ENCODE measurements at regions not wholly inside any gene's neighbourhood (a gene's known extent, or its start where the extent isn't known, plus 50 kb on each side); places are given as distances from the start of the nearest gene placed in this dataset.

DNA sequence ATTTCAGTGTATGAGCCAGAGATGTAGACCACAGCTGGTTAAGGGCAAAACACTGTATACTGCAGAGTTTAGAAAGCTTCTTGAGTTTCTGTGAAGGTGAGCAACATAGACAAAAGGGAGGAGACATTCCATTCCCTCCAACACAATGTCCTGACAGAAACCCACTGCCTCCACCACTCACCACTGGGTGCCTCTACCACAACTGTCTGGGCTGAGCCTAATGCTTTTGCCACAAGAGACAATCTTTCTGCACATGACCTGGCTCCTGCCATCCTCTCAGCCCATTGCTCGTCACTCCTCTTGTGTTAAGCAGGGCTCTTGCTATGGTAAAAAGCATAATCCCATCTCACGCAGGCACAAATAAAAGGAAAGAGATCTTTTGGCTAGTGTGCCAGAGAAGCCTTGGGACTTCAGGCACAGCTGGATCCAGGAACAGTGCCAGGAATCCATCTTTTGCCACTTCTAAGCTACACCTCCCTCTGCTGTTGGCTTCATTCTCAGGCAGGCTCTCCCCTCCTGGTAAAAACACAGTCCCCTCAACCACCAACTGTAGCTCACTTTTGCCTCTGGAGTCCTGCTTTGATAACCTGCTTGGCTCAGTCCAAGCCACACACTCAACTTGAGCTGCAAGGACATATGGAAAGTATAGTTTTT, 140.6 kb upstream of the PRR20G start:
- H3K36me3 Mint-ChIP-seq, result no peaks in the 10 kb centered on the region
- H3K27ac Mint-ChIP-seq, result no peak overlapping the region
- H3K4me3 Mint-ChIP-seq, result no peak overlapping the region
- H3K9me3 Mint-ChIP-seq, result peaks cover 4% of the 10 kb centered on the region; the same call in 1 of the 2 replicates
- no peak for DNase-seq (ENCODE audit: low spot score)
- POLR2A ChIA-PET, result no interaction called here
- CTCF ChIA-PET, result interaction anchor here (0.6 to 1.3 kb wide), 10 partner anchors 23 to 124 kb away, joined by 3 to 9 read pairs (median 3); no protein-coding TSS in a partner anchor
- TF ChIP-seq GTF2I (CRISPR knock-in tag; conservative IDR thresholded peaks at IDR 0.05) (0 out of 2 replicates have a peak, but pooled peaks have one; percentile 70), MYBL2 (CRISPR knock-in tag; IDR thresholded peaks at IDR 0.05) (no peak)
- TF ChIP-seq, protein P1, sequence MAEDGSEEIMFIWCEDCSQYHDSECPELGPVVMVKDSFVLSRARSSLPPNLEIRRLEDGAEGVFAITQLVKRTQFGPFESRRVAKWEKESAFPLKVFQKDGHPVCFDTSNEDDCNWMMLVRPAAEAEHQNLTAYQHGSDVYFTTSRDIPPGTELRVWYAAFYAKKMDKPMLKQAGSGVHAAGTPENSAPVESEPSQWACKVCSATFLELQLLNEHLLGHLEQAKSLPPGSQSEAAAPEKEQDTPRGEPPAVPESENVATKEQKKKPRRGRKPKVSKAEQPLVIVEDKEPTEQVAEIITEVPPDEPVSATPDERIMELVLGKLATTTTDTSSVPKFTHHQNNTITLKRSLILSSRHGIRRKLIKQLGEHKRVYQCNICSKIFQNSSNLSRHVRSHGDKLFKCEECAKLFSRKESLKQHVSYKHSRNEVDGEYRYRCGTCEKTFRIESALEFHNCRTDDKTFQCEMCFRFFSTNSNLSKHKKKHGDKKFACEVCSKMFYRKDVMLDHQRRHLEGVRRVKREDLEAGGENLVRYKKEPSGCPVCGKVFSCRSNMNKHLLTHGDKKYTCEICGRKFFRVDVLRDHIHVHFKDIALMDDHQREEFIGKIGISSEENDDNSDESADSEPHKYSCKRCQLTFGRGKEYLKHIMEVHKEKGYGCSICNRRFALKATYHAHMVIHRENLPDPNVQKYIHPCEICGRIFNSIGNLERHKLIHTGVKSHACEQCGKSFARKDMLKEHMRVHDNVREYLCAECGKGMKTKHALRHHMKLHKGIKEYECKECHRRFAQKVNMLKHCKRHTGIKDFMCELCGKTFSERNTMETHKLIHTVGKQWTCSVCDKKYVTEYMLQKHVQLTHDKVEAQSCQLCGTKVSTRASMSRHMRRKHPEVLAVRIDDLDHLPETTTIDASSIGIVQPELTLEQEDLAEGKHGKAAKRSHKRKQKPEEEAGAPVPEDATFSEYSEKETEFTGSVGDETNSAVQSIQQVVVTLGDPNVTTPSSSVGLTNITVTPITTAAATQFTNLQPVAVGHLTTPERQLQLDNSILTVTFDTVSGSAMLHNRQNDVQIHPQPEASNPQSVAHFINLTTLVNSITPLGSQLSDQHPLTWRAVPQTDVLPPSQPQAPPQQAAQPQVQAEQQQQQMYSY (CRISPR knock-in tag; IDR thresholded peaks at IDR 0.05), result no peak
- peaks cover 11% of the 10 kb centered on the region for H3K27me3 Mint-ChIP-seq (ENCODE audit: low read depth)
- no peak for ATAC-seq
- peaks cover 31% of the 10 kb centered on the region for H3K4me1 Mint-ChIP-seq

DNA sequence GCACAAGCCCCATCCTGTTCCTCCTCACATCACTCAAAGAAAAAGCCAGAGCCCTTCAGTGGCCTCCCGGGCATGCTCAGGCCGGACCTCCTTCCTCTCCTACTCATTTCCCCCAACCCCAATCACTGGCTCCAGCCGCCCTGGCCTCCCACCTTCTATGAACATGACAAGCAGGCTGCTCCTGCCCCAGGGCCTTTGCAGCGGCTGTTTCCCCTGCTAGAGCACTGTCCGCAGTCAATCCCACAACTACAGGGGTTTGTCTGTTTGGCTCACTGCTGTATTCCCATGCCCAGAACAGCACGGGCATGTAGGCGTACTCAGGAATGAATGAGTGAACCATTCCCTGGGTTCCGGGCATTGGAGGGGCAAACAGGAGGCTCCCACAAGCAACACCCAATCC, 139.8 kb upstream of the PRR20G start:
- Mint-ChIP-seq H3K4me1 (peaks cover 36% of the 10 kb centered on the region), H3K36me3 (no peaks in the 10 kb centered on the region), H3K27ac (no peak overlapping the region), H3K9me3 (peaks cover 4% of the 10 kb centered on the region; the same call in 1 of the 2 replicates), H3K27me3 (ENCODE audit: low read depth) (peaks cover 8% of the 10 kb centered on the region), H3K4me3 (no peak overlapping the region)
- ChIA-PET CTCF (interaction anchor here (0.6 to 1.0 kb wide), 4 partner anchors 26 to 123 kb away, joined by 3 to 4 read pairs (median 3); no protein-coding TSS in a partner anchor), POLR2A (no interaction called here)
- ATAC-seq (no peak), DNase-seq (ENCODE audit: low spot score) (no peak)
- no peak for TF ChIP-seq RORB (CRISPR knock-in tag; IDR thresholded peaks at IDR 0.05)
- TF ChIP-seq, protein P2, sequence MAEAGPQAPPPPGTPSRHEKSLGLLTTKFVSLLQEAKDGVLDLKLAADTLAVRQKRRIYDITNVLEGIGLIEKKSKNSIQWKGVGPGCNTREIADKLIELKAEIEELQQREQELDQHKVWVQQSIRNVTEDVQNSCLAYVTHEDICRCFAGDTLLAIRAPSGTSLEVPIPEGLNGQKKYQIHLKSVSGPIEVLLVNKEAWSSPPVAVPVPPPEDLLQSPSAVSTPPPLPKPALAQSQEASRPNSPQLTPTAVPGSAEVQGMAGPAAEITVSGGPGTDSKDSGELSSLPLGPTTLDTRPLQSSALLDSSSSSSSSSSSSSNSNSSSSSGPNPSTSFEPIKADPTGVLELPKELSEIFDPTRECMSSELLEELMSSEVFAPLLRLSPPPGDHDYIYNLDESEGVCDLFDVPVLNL (CRISPR knock-in tag; IDR thresholded peaks at IDR 0.05; ENCODE audit: borderline replicate concordance, low read depth), result no peak
- TF ChIP-seq, protein P3, sequence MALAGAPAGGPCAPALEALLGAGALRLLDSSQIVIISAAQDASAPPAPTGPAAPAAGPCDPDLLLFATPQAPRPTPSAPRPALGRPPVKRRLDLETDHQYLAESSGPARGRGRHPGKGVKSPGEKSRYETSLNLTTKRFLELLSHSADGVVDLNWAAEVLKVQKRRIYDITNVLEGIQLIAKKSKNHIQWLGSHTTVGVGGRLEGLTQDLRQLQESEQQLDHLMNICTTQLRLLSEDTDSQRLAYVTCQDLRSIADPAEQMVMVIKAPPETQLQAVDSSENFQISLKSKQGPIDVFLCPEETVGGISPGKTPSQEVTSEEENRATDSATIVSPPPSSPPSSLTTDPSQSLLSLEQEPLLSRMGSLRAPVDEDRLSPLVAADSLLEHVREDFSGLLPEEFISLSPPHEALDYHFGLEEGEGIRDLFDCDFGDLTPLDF (CRISPR knock-in tag; IDR thresholded peaks at IDR 0.05), result no peak
- TF ChIP-seq PRRX2 (CRISPR knock-in tag; IDR thresholded peaks at IDR 0.05), result no peak
- TF ChIP-seq, protein P4, sequence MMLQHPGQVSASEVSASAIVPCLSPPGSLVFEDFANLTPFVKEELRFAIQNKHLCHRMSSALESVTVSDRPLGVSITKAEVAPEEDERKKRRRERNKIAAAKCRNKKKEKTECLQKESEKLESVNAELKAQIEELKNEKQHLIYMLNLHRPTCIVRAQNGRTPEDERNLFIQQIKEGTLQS (CRISPR knock-in tag; conservative IDR thresholded peaks at IDR 0.05), result no peak
- TF ChIP-seq, protein P5, sequence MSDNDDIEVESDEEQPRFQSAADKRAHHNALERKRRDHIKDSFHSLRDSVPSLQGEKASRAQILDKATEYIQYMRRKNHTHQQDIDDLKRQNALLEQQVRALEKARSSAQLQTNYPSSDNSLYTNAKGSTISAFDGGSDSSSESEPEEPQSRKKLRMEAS (CRISPR knock-in tag; IDR thresholded peaks at IDR 0.05), result no peak
- TF ChIP-seq FOXP1 (CRISPR knock-in tag; IDR thresholded peaks at IDR 0.05; ENCODE audit: borderline replicate concordance), result no peak
- TF ChIP-seq, protein P6, sequence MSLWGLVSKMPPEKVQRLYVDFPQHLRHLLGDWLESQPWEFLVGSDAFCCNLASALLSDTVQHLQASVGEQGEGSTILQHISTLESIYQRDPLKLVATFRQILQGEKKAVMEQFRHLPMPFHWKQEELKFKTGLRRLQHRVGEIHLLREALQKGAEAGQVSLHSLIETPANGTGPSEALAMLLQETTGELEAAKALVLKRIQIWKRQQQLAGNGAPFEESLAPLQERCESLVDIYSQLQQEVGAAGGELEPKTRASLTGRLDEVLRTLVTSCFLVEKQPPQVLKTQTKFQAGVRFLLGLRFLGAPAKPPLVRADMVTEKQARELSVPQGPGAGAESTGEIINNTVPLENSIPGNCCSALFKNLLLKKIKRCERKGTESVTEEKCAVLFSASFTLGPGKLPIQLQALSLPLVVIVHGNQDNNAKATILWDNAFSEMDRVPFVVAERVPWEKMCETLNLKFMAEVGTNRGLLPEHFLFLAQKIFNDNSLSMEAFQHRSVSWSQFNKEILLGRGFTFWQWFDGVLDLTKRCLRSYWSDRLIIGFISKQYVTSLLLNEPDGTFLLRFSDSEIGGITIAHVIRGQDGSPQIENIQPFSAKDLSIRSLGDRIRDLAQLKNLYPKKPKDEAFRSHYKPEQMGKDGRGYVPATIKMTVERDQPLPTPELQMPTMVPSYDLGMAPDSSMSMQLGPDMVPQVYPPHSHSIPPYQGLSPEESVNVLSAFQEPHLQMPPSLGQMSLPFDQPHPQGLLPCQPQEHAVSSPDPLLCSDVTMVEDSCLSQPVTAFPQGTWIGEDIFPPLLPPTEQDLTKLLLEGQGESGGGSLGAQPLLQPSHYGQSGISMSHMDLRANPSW (CRISPR knock-in tag; conservative IDR thresholded peaks at IDR 0.05; ENCODE audit: low read depth), result no peak
- TF ChIP-seq, protein P7, sequence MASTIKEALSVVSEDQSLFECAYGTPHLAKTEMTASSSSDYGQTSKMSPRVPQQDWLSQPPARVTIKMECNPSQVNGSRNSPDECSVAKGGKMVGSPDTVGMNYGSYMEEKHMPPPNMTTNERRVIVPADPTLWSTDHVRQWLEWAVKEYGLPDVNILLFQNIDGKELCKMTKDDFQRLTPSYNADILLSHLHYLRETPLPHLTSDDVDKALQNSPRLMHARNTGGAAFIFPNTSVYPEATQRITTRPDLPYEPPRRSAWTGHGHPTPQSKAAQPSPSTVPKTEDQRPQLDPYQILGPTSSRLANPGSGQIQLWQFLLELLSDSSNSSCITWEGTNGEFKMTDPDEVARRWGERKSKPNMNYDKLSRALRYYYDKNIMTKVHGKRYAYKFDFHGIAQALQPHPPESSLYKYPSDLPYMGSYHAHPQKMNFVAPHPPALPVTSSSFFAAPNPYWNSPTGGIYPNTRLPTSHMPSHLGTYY (CRISPR knock-in tag; IDR thresholded peaks at IDR 0.05), result no peak
- no peak for TF ChIP-seq ZNF263 (CRISPR knock-in tag; IDR thresholded peaks at IDR 0.05; ENCODE audit: low read depth)
- TF ChIP-seq, protein P8, sequence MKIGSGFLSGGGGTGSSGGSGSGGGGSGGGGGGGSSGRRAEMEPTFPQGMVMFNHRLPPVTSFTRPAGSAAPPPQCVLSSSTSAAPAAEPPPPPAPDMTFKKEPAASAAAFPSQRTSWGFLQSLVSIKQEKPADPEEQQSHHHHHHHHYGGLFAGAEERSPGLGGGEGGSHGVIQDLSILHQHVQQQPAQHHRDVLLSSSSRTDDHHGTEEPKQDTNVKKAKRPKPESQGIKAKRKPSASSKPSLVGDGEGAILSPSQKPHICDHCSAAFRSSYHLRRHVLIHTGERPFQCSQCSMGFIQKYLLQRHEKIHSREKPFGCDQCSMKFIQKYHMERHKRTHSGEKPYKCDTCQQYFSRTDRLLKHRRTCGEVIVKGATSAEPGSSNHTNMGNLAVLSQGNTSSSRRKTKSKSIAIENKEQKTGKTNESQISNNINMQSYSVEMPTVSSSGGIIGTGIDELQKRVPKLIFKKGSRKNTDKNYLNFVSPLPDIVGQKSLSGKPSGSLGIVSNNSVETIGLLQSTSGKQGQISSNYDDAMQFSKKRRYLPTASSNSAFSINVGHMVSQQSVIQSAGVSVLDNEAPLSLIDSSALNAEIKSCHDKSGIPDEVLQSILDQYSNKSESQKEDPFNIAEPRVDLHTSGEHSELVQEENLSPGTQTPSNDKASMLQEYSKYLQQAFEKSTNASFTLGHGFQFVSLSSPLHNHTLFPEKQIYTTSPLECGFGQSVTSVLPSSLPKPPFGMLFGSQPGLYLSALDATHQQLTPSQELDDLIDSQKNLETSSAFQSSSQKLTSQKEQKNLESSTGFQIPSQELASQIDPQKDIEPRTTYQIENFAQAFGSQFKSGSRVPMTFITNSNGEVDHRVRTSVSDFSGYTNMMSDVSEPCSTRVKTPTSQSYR (CRISPR knock-in tag; IDR thresholded peaks at IDR 0.05), result no peak
- TF ChIP-seq, protein P9, sequence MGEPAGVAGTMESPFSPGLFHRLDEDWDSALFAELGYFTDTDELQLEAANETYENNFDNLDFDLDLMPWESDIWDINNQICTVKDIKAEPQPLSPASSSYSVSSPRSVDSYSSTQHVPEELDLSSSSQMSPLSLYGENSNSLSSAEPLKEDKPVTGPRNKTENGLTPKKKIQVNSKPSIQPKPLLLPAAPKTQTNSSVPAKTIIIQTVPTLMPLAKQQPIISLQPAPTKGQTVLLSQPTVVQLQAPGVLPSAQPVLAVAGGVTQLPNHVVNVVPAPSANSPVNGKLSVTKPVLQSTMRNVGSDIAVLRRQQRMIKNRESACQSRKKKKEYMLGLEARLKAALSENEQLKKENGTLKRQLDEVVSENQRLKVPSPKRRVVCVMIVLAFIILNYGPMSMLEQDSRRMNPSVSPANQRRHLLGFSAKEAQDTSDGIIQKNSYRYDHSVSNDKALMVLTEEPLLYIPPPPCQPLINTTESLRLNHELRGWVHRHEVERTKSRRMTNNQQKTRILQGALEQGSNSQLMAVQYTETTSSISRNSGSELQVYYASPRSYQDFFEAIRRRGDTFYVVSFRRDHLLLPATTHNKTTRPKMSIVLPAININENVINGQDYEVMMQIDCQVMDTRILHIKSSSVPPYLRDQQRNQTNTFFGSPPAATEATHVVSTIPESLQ (CRISPR knock-in tag; IDR thresholded peaks at IDR 0.05), result no peak
- TF ChIP-seq JAZF1 (CRISPR knock-in tag; IDR thresholded peaks at IDR 0.05), result no peak
- TF ChIP-seq NR1H2 (CRISPR knock-in tag; IDR thresholded peaks at IDR 0.05), result no peak

Data from WTC11 (cell line).